DMS 273 treated with DMSO at 0.1 percent for 48 hours (cell line): ENCODE measurements at regions not wholly inside any gene's neighbourhood (a gene's known extent, or its start where the extent isn't known, plus 50 kb on each side); places are given as distances from the start of the nearest gene placed in this dataset.
"Not testable (repeated sequence)": the region's sequence is repeated elsewhere in the genome, so short reads cannot be mapped to it uniquely, and the experiment has no call there.

ENCODE experiments used
- DNase-seq: peaks from one replicate; lab custom pipeline; 2025; lab: John Stamatoyannopoulos, UW

DNA sequence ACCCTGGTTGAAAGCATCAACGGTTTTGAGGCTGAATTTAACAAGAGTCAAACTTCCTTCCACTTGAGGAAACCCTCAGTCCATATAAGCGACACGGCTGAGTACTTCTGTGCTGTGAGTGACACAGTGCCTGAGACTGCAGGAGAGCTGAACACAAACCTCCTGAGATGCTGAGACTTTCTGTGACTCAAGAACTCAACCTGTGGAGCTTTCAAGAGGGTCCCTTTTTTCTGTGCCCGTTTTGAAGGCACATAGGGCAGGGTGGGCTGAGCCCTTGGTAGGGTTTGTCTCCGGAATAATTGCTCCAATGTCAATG, 305.3 kb upstream of the OR4E1 start:
- no peak for DNase-seq

DNA sequence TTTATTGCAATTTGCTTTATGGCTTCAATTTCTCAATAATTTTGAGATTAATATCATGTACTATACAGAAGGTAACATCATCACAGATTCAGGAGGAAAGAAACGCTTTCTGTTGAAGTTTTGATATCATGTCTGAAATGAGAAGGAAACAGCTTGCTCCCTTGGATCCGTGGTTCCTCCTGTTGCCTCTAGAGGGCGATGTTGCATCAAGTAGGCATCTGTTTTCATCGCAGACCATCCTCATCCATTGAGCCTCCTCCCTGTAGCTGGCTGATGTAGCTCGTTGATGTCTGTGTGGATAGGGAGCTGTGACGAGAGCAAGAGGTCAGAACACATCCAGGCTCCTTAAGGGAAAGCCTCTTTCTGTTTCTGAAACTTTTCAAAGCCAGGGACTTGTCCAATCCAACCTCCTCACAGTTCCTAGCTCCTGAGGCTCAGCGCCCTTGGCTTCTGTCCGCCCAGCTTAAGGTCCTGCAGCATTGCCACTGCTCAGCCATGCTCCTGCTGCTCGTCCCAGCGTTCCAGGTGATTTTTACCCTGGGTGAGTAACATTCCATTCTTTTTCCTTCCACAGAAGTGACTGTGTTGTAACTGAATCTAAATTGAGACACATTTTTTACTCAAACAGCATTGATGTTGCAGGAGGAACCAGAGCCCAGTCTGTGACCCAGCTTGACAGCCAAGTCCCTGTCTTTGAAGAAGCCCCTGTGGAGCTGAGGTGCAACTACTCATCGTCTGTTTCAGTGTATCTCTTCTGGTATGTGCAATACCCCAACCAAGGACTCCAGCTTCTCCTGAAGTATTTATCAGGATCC, 304.8 kb upstream of the OR4E1 start:
- no peak for DNase-seq

DNA sequence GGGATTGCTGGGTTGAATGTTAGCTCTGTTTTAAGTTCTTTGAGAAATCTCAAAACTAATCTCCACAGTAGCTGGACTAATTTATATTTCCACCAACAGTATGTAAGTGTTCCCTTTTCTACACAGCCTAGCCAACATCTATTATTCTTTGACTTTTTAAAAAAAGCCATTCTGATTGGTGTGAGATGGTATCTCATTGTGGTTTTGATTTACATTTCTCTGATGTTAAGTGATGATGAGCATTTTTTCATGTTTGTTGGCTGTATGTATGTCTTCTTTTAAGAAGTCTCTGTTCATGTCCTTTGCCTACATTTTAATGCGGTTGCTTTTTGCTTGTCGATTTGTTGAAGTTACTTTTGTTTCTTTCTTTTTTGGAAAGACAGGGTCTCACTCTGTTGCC, 301.1 kb upstream of the OR4E1 start:
- no peak for DNase-seq

DNA sequence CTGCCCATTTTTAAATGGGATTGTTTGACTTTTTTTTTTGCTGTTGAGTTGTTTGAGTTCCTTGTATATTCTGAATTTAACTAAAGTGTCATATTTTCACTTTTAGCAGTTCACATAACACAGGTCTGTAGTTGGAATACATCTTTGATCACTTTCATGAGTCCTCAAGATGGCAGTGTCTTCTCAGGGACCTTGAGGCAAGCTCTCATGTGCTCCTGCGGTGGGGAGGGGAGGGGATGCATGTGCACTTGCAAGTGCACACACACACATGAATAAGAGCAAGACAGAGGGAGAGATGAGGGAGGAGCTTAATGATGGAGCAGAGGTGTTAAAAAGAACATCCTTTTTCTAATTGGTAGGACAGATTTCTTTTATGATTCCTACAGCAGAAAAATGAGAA, 291.4 kb upstream of the OR4E1 start:
- no peak for DNase-seq

DNA sequence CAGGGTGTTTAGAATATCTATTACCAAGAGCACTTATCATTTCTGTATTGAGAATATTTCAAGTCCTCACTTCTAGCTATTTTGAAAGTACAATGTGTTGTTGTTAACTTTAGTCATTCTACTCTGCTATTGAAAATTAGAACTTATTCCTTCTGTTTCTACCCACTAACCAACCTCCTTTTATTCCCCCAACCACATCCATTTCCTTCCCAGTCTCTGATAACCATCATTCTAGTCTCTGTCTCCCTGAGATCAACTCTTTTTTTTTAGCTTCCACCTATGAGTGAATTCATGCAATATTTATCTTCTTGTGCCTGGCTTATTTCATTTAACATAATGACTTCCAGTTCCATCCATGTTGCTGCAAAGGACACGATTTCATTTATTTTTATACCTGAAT, 290.6 kb upstream of the OR4E1 start:
- no peak for DNase-seq

DNA sequence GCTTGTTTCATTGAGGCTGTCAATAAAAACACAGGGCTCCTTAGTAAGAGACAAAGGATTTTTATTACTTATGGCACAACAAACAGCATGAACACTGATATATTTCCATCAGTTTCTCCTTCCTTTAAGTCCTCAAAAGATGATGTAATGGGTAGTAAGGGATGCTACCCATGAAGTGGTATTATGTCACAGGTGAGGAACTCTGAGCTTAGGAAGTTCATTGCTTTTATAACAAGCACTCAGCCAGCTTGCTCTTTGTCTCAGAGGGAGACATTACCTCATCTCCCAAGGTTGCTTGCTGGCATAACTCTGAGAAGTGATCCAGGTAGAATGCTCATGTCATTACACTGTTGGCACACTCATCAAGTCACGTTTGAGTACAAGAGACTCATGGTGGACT, 287.0 kb upstream of the OR4E1 start:
- no peak for DNase-seq

DNA sequence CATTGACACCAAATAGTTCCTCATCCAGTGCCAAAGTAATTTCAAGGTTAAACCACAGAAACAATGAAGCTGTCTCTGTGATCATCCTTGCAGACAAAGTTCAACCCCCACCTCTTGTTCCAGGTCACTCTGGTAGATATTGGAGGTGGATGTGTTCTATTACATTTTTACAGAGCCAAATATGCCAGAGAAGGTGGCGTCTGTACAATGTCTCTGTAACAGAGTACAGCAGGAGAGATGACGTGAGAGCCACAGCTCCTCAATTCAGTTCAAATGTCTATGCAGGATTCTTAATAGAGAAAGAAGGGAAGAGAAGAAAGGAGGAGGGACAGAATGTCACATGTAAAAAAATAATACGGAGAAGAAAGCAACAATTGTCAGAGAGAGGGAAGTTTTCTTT, 268.3 kb upstream of the OR4E1 start:
- DNase-seq: no peak

DNA sequence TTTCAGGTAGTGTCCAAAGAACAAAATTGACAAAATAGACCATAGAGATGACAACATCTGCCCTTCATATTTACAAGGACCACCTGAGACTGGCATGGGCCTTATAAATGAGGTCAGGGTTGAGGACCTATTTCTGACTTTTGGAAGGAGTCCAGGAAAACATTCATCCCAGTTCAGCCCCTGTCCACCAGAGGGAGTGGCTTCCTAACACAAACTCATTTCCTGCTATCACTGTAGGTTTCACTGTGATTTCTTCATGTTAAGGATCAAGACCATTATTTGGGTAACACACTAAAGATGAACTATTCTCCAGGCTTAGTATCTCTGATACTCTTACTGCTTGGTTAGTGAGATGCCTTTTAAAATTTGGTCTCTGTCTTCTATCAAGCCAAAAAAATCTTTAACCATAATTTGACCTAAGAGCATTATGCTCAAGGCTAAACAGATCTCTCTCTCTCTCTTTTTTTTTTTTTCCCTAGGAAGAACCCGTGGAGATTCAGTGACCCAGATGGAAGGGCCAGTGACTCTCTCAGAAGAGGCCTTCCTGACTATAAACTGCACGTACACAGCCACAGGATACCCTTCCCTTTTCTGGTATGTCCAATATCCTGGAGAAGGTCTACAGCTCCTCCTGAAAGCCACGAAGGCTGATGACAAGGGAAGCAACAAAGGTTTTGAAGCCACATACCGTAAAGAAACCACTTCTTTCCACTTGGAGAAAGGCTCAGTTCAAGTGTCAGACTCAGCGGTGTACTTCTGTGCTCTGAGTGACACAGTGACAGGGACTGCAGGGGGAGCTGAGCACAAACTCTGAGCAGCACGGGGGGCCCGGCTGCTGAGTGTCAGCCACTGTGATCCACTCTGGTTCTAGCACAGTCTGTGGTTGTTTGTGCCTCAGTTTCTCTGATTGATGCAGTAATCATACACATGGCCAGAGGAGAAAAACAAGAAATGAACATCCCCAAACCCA, 267.6 kb upstream of the OR4E1 start:
- DNase-seq: no peak

DNA sequence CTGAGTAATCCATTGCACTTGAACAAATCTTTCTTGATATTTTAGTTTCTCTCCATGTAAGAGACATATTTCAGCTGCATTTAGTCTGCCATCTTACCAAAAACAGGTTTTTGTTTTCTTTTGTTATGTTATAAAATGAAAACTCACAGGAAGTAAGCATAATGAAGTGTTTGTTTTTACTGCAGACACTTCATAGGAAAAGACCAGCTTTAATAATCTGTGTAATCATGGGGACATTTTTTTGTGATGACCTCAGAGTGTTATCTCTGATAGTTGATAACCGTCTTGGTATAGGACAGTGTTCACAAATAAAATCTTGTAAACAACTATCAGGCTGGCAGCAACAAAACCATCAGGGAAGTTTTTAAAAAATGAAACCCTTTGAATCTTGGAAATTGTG, 266.2 kb upstream of the OR4E1 start:
- no peak for DNase-seq

DNA sequence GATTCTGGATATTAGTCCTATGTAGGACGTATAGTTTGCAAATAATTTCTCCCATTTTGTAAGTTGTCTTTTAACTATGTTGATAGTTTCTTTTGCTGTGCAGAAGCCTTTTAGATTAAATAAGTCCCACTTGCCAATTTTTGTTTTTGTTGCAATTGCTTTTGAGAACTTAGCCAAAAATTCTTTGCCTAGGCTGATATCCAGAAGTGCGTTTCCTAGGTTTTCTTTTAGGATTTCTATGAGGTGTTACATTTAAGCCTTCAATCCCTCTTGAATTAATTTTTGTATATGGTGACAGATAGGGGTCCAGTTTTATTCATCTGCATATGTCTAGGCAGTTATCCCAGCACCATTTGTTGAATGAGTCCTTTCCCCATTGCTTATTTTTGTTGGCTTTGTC, 264.4 kb upstream of the OR4E1 start:
- DNase-seq: no peak

DNA sequence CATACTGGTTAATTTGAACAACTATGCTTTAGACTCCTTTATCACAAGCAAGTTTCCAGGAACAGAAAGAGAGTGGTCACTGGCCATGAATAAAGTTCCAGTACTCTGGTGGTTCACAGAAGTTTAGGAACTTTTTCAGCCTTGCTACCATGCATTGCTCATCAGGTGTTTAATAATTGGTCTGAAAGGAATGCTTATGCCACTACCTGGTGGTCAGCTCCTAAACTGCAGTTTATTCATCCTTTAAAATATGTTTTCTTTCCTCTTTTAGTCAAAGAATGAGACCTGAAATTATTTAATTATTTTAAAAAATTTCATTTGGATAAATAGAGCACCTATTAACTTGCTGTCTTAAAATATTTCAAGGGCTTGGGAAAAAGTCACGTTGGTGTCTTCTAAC, 260.1 kb upstream of the OR4E1 start:
- DNase-seq: no peak

DNA sequence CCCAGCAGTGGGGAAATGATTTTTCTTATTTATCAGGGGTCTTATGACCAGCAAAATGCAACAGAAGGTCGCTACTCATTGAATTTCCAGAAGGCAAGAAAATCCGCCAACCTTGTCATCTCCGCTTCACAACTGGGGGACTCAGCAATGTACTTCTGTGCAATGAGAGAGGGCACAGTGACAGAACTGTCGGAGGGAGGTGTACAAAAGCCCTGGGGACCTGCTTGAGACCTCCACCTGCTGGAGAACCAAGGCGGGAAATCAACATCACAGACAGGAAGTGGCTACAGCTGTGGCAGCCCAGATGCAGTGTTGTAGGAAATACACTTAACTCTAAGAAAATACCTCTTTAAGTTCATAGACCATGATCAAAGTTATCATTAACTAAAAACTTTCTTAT, 250.9 kb upstream of the OR4E1 start:
- DNase-seq: no peak

DNA sequence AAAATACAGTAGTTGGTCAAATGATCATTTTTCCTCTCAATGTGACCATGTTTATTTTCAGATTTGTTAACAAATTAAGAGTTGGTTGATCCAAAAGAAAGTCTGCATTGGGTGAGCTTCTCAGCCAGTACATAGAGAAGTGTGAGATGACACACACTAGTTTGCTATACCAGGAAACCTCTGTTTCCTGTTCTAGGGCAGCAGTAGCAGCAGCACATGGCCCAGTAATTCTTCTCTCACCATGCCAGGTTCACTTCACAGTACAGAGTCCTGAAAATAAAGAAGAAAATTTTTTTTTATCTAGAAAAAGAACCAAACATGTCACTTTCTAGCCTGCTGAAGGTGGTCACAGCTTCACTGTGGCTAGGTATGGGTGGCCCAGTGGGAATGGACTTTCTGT, 250.2 kb upstream of the OR4E1 start:
- no peak for DNase-seq

DNA sequence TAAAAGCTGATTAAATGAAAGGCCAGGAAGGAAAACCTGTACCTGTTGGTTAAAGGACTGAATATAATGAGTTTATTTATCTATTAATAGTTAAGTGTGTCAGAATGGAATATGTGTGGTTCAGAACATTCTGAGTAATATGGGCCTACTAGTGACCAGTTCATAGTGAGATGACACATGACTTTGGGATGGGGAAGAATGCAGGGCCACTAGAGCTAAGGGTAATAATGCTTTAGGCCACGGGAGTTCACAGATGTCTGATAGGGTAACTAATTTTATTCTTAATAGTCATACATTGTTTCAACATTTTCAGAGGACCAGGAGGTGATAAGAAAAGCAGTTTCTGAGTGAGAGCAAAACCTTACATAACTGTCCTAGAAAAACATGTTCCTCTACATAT, 247.8 kb upstream of the OR4E1 start:
- no peak for DNase-seq

DNA sequence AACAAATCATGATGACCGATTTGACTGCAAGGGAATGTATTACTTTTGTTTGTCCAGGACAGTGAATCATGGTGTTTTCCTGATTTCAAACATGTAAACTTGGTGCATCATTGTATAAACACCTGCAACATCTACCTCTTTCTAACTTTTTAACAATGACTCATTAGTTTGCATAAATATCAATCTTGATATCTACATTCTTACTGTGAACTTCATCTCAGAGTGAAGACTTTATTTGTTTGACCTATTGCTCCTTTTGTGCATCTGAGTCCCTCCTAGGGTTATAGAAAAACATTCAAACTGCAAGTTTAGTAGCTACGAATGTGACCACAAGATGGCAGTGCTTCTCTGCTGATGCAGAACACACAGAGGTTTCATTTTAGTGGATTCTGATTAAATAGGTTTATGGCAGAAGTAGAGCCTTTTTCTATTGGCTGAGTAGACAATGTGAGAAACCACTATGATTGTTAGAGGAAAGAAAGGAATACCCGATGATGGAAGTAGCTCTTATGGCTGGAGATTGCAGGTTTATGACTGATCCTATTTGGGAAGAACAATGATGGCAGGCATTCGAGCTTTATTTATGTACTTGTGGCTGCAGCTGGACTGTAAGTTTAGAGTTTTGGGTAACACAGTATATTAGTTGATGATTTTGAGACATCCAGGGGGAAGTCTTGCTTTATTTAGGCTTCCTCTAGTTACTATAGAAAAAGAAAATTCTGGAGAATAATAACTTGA, 244.2 kb upstream of the OR4E1 start:
- no peak for DNase-seq

DNA sequence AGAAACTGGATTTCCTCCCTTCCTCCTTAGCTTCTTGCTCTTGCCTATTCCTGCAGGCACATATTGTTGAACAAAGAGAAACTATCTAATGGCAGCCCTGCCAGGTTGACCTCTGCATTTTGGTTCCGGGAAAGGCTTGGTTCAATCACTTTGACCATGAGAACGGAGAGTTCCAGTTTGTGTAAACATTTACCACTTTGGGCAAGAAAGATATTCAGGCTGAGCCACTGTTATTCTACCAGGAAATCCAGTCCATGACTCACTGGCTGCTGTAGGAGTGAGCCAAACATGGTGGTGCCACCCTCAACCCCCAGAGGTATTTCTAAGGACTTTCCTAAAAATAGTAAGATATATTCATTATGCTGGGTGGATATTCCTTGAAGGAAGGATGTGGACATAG, 242.2 kb upstream of the OR4E1 start:
- no peak for DNase-seq

DNA sequence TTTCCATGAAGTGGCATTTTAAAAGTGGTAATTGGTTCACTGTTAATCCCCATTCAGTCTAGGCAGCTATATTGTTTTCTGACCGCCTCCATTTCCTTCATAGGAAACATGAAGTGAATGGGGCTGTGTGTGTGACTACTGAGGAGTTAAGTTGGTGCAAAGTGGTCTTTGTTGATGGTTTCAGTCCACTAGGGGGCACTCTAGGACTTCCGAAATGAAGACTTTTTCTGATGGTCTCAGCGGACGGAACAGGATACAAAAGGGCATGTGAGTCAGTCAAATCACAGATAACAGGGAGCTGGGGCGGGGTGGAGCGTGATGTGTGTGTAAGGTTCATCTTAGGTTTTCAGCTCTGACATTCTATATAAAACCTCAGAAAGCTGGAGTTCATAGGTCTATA, 240.1 kb upstream of the OR4E1 start:
- peak; percentile 35 for DNase-seq

DNA sequence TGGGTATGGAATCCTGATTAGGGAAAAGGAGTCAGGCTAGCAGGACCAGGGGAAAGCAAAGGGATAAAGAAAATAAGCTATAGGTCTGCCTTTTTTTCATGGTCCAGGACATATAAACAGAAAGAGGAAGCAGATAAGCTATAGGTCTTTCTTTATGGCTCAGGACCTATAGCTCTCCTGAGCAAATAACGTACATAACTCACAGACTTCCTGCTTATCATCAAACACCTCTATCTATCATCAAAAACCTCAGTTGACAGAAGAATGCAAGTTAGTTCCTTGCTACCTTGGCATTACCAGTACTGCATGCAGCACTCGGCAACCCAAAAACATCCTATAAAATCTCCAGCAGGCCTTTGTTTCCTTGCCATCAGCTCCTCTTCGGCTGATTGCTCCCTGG, 238.7 kb upstream of the OR4E1 start:
- DNase-seq: no peak

DNA sequence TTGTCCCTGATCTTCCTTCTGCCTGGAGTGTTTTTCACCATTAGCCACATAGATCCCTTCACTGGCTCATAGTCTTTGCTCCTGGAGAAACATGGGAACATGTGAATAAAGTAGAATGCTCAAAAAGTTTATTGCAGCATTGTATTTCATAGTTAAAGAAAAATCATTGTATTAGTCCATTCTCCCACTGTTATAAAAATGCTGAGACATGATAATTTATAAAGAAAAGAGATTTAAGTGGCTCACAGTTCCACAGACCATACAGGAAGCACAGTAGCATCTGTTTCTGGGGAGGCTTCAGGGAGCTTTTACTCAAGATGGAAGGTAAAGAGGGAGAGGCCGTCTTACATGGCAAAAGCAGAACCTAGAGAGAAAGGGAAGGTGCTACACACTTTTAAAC, 238.3 kb upstream of the OR4E1 start:
- no peak for DNase-seq

DNA sequence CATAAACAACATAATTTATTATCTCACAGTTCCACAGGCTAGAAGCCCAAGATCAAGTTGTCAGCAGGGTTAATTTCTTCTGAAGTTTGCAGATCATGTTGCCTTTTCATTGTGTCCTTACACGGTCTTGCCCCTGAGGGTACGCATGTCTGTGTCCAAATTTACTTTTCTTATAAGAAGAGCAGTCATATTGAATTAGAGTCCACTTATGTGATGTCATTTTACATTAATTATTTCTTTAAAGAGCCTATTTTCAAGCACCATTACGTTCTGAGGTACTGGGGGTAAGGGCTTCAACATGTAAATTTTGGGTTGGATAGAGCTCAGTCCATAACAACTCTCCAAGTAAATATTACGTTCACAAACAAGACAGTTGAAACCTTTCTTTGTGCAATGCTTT, 236.6 kb upstream of the OR4E1 start:
- no peak for DNase-seq

DNA sequence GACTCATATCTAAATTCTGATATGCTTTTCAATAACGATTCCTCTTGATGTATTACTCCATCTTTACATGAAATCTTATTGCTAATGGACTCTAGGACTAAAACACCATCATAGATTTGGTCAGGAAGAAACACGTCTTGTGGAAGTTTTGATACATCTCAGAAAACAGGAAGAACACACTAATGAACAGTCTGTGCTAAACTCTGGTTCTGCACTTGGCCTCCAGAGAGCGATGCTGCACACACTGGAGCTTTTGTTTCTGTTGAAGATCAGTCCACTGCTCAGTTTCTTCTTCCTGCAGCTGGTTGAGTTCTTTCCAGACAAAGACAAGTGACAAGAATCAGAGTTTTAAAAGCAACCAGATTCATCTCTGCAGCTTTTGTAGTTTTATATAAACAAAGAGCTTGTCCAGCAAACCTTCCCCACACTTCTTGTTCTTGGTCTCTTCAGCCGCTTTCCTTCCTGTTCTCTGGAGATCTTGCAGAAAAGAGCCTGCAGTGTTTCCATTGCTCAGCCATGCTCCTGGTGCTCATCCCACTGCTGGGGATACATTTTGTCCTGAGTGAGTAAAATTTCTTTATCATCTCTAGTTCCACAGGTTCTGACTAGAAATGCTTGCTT, 229.1 kb upstream of the OR4E1 start:
- no peak for DNase-seq

DNA sequence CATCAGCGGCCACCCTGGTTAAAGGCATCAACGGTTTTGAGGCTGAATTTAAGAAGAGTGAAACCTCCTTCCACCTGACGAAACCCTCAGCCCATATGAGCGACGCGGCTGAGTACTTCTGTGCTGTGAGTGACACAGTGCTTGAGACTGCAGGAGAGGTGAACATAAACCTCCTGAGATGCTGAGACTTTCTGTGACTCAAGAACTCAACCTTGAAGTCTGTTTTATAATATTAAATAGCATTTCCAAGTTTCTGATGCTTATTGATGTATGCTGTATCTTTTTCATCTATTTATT, 221.2 kb upstream of the OR4E1 start:
- DNase-seq: not testable (repeated sequence)
